GM18499 (cell line): ENCODE measurements at regions not wholly inside any gene's neighbourhood (a gene's known extent, or its start where the extent isn't known, plus 50 kb on each side); places are given as distances from the start of the nearest gene placed in this dataset.

Source experiments
- ATAC-seq: cut with Tn5 transposase; IDR thresholded peaks from one replicate; pipeline ENCODE4 v1.9.1; 2021; ENCODE audit warnings: moderate number of reproducible peaks; ENCODE audit not compliant: insufficient read depth, unreplicated experiment

- ATAC-seq, result no peak
Observed at GRCh38 chr2:133716166-133716565, 147.9 kb upstream of the NCKAP5 start.

GRCh38 chr2:133717497-133717896 is 149.2 kb upstream of the NCKAP5 start:
- no peak for ATAC-seq

GRCh38 chr2:133718688-133719201 is 150.5 kb upstream of the NCKAP5 start:
- ATAC-seq, result no peak

GRCh38 chr2:133720429-133720828 is 152.2 kb upstream of the NCKAP5 start:
- no peak for ATAC-seq

GRCh38 chr2:133721118-133721517 is 152.9 kb upstream of the NCKAP5 start:
- no peak for ATAC-seq

GRCh38 chr2:133723133-133723532 is 154.9 kb upstream of the NCKAP5 start:
- no peak for ATAC-seq

- ATAC-seq, result no peak
Observed at GRCh38 chr2:133726973-133727372, 158.7 kb upstream of the NCKAP5 start.

GRCh38 chr2:133732059-133732458 is 163.8 kb upstream of the NCKAP5 start:
- no peak for ATAC-seq

- no peak for ATAC-seq
Observed at GRCh38 chr2:133732982-133733900, 165.0 kb upstream of the NCKAP5 start.

- no peak for ATAC-seq
Observed at GRCh38 chr2:133733901-133734255, 165.6 kb upstream of the NCKAP5 start.

GRCh38 chr2:133734716-133735495 is 166.6 kb upstream of the NCKAP5 start:
- no peak for ATAC-seq

GRCh38 chr2:133736674-133737073 is 168.4 kb upstream of the NCKAP5 start:
- ATAC-seq, result no peak

- no peak for ATAC-seq
Observed at GRCh38 chr2:133737242-133737993, 169.2 kb upstream of the NCKAP5 start.

GRCh38 chr2:133739039-133739438 is 170.8 kb upstream of the NCKAP5 start:
- ATAC-seq, result no peak

GRCh38 chr2:133740500-133740899 is 172.2 kb upstream of the NCKAP5 start:
- ATAC-seq, result no peak

GRCh38 chr2:133748007-133748700 is 179.9 kb upstream of the NCKAP5 start:
- no peak for ATAC-seq

- ATAC-seq, result no peak
Observed at GRCh38 chr2:133753665-133754064, 185.4 kb upstream of the NCKAP5 start.

- ATAC-seq, result no peak
Observed at GRCh38 chr2:133755480-133756300, 187.4 kb upstream of the NCKAP5 start.

GRCh38 chr2:133756833-133757232 is 188.6 kb upstream of the NCKAP5 start:
- no peak for ATAC-seq
